Mesenchymal stem cell (in vitro differentiated cells and primary cell): ENCODE measurements at regions not wholly inside any gene's neighbourhood (a gene's known extent, or its start where the extent isn't known, plus 50 kb on each side); places are given as distances from the start of the nearest gene placed in this dataset.

Source experiments
- DNase-seq: peaks from one replicate; pipeline ENCODE4 v3.0.0-alpha.2; 2013
- H2AFZ ChIP-seq: one replicate; pipeline ENCODE4 v1.6.1; 2013; ENCODE audit warnings: low read depth, mild to moderate bottlenecking, control low read depth, inconsistent platforms, low read length, moderate library complexity
- H2AK5ac ChIP-seq: 2 replicates; pipeline ENCODE4 v1.6.1; 2013; ENCODE audit warnings: low read length, moderate library complexity, mild to moderate bottlenecking, inconsistent platforms; ENCODE audit not compliant: severe bottlenecking
- H2BK120ac ChIP-seq: one replicate; pipeline ENCODE4 v1.6.1; 2013; ENCODE audit warnings: low read depth, mild to moderate bottlenecking, inconsistent platforms, low read length, moderate library complexity
- H2BK12ac ChIP-seq, 2 experiments: one replicate each; pipeline ENCODE4 v1.6.1; 2013; ENCODE audit warnings: inconsistent platforms in 2 of 2, low read length in 2 of 2, mild to moderate bottlenecking in 2 of 2, moderate library complexity in 2 of 2, control low read depth in 1 of 2
- H2BK15ac ChIP-seq: one replicate; pipeline ENCODE4 v1.6.1; 2013; ENCODE audit warnings: mild to moderate bottlenecking, low read depth, inconsistent platforms; ENCODE audit not compliant: poor library complexity, severe bottlenecking
- H2BK5ac ChIP-seq: 2 replicates; pipeline ENCODE4 v1.6.1; 2013; ENCODE audit warnings: low read depth, mild to moderate bottlenecking, low read length, control low read depth, inconsistent platforms; ENCODE audit not compliant: poor library complexity, severe bottlenecking
- H3K14ac ChIP-seq, 2 experiments: one replicate each; pipeline ENCODE4 v1.6.1; 2013; ENCODE audit warnings: inconsistent platforms in 2 of 2, low read length in 2 of 2, control low read depth in 1 of 2, mild to moderate bottlenecking in 1 of 2, moderate library complexity in 1 of 2
- H3K18ac ChIP-seq, 2 experiments: one replicate each; pipeline ENCODE4 v1.6.1; 2013; ENCODE audit warnings: inconsistent platforms in 2 of 2, low read length in 2 of 2, control low read depth in 1 of 2, low read depth in 1 of 2, mild to moderate bottlenecking in 1 of 2
- H3K23ac ChIP-seq, 2 experiments: one replicate each; pipeline ENCODE4 v1.6.1; 2013; ENCODE audit warnings: inconsistent platforms in 2 of 2, low read length in 2 of 2, mild to moderate bottlenecking in 2 of 2, moderate library complexity in 2 of 2, control low read depth in 1 of 2
- H3K27ac ChIP-seq: 2 replicates; pipeline ENCODE4 v1.5.1; 2013; ENCODE audit warnings: mild to moderate bottlenecking, moderate library complexity, low read length, control low read depth, inconsistent platforms; ENCODE audit not compliant: poor library complexity, severe bottlenecking
- H3K27me3 ChIP-seq, 2 experiments: 2 replicates each; pipeline versions ENCODE4 v1.6.1 to v1.7.0; 2013; ENCODE audit warnings: low read length in 2 of 2, mild to moderate bottlenecking in 2 of 2, moderate library complexity in 2 of 2, control low read depth in 1 of 2, inconsistent platforms in 1 of 2; ENCODE audit not compliant: control insufficient read depth in 1 of 2, insufficient read depth in 1 of 2
- H3K36me3 ChIP-seq, 2 experiments: 2 replicates each; pipeline versions ENCODE4 v1.6.1 to v1.7.0; 2013; ENCODE audit warnings: low read length in 2 of 2, control low read depth in 1 of 2, inconsistent platforms in 1 of 2, low read depth in 1 of 2, mild to moderate bottlenecking in 1 of 2; ENCODE audit not compliant: insufficient read depth in 2 of 2, control insufficient read depth in 1 of 2
- H3K4ac ChIP-seq, 2 experiments: one replicate each; pipeline ENCODE4 v1.6.1; 2013; ENCODE audit warnings: inconsistent platforms in 2 of 2, low read length in 2 of 2, mild to moderate bottlenecking in 2 of 2, moderate library complexity in 2 of 2, control low read depth in 1 of 2, low read depth in 1 of 2
- H3K4me1 ChIP-seq: 2 replicates; pipeline ENCODE4 v1.6.1; 2013; ENCODE audit warnings: low read depth, low read length, control low read depth; ENCODE audit not compliant: control insufficient read depth, insufficient read depth
- H3K4me2 ChIP-seq: 2 replicates; pipeline ENCODE4 v1.6.1; 2013; ENCODE audit warnings: low read length, mild to moderate bottlenecking, inconsistent platforms; ENCODE audit not compliant: poor library complexity, severe bottlenecking
- H3K4me3 ChIP-seq, 2 experiments: 2 replicates each; pipeline versions ENCODE4 v1.5.1 to v1.7.0; 2013; ENCODE audit warnings: low read length in 2 of 2, mild to moderate bottlenecking in 2 of 2, control low read depth in 1 of 2, low read depth in 1 of 2; ENCODE audit not compliant: insufficient read depth in 1 of 2
- H3K79me1 ChIP-seq: replicated peaks from 2 replicates; pipeline ENCODE4 v1.6.1; 2013; ENCODE audit warnings: mild to moderate bottlenecking, control low read depth, low read length, inconsistent platforms; ENCODE audit not compliant: poor library complexity, severe bottlenecking
- H3K9ac ChIP-seq: 2 replicates; pipeline ENCODE4 v1.7.0; 2013; ENCODE audit warnings: mild to moderate bottlenecking, low read length, moderate library complexity
- H3K9me3 ChIP-seq: 2 replicates; pipeline ENCODE4 v1.7.0; 2013; ENCODE audit warnings: mild to moderate bottlenecking, low read length; ENCODE audit not compliant: control insufficient read depth
- H4K8ac ChIP-seq: one replicate; pipeline ENCODE4 v1.6.1; 2013; ENCODE audit warnings: inconsistent platforms, mild to moderate bottlenecking, low read length, moderate library complexity
- H4K91ac ChIP-seq: one replicate; pipeline ENCODE4 v1.6.1; 2013; ENCODE audit warnings: mild to moderate bottlenecking, low read length, inconsistent platforms
- WGBS: methylation state at CpG from one replicate; pipeline ENCODE4 v1.1.7; 2013; ENCODE audit warnings: mixed read lengths; 5-methylcytosine and 5-hydroxymethylcytosine counted together

DNA sequence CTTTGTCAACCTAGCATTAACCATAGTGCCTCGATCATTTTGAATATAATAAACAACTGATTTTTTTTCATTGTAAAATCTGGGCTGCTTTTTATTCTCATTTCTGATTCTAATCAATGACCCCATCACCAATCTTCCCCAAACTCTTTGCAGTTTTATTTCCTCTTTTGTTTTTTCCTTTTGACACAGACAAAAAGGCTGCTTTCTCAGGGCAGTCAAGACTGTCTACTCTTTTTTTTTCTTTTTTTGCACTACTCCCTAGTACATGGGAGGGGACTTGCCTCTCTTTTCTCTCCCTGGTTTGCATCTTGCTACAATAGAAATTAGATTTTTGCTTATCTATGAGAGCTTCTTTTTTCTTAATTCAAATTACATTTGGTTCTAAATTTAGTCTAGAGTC lies 987.9 kb downstream of the ADGRL2 start:
- H3K27me3 ChIP-seq = no peaks in the 10 kb centered on the region
- H3K4me3 ChIP-seq = no peak overlapping the region
- H3K18ac ChIP-seq = no peak overlapping the region
- H3K4me2 ChIP-seq = no peak overlapping the region
- H3K9ac ChIP-seq = no peak overlapping the region
- no peak overlapping the region for H2BK15ac ChIP-seq
- no peak overlapping the region for H3K4ac ChIP-seq
- no peak overlapping the region for H4K91ac ChIP-seq
- H3K14ac ChIP-seq = no peak overlapping the region
- H3K23ac ChIP-seq = no peak overlapping the region
- peaks cover 10% of the 10 kb centered on the region for H3K9me3 ChIP-seq
- no peak overlapping the region for H4K8ac ChIP-seq
- H3K4me1 ChIP-seq = no peaks in the 10 kb centered on the region
- no peaks in the 10 kb centered on the region for H3K79me1 ChIP-seq
- H2AK5ac ChIP-seq = no peak overlapping the region
- no peak overlapping the region for H3K27ac ChIP-seq
- no peak overlapping the region for H2BK5ac ChIP-seq
- H2BK12ac ChIP-seq = no peak overlapping the region
- DNase-seq = no peak
- 100% methylated on average over 1 of the region's 1 CpG for WGBS
- H2BK120ac ChIP-seq = no peak overlapping the region
- H3K36me3 ChIP-seq = no peaks in the 10 kb centered on the region
- no peak overlapping the region for H2AFZ ChIP-seq

DNA sequence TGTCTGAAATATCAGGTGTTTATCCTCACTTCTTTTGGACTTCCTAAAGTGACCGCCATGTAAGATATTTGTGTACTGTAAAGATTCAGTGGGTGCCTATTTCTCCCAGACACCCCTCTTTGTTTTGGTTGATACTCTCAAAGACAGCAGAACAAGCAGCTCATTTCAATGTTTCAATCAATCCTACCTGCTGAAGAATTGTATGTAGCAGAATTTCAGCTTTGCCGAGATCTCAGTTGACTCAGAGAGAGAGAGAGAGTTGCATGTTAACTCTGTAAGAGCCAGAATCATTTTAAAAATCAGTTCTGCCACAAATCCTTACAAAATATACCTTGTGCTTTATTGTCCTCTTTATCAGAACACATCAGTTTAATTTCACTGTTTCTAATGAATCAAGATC lies 987.3 kb downstream of the ADGRL2 start:
- Histone ChIP-seq H2BK12ac (no peak overlapping the region), H3K4me1 (no peaks in the 10 kb centered on the region)

DNA sequence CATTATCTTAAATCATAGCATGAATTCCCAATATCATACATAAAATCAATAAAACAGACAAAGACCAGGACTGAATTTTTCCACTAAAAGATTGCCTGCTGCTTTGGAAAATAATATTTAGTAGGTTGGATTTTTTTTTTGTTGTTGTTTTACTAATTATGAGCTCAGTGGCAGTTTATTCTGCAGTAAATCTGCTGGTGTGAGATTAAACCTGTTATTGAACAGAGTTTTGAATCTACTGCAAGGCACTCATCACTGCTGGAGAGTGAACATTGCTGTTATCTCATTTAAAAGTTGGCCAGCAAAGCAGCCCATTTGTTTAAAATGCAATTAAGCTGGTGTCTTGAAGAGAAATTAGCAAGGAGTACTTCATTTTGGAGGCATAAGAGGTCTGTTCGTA lies 986.1 kb downstream of the ADGRL2 start:
- no peak for DNase-seq
- no peak overlapping the region for H3K9ac ChIP-seq
- H4K8ac ChIP-seq = no peak overlapping the region
- H3K9me3 ChIP-seq = peaks cover 10% of the 10 kb centered on the region
- no peak overlapping the region for H2AFZ ChIP-seq
- H3K4me3 ChIP-seq = no peak overlapping the region
- no peak overlapping the region for H3K18ac ChIP-seq
- WGBS = 91% methylated on average over 1 of the region's 1 CpG
- H4K91ac ChIP-seq = no peak overlapping the region
- H3K14ac ChIP-seq = no peak overlapping the region
- H3K4ac ChIP-seq = no peak overlapping the region
- H3K27ac ChIP-seq = no peak overlapping the region
- H3K79me1 ChIP-seq = no peaks in the 10 kb centered on the region
- H2BK12ac ChIP-seq = no peak overlapping the region
- H2AK5ac ChIP-seq = no peak overlapping the region
- no peak overlapping the region for H3K23ac ChIP-seq
- H2BK5ac ChIP-seq = no peak overlapping the region
- no peak overlapping the region for H2BK15ac ChIP-seq
- no peaks in the 10 kb centered on the region for H3K36me3 ChIP-seq
- no peak overlapping the region for H2BK120ac ChIP-seq
- H3K27me3 ChIP-seq = no peaks in the 10 kb centered on the region
- no peaks in the 10 kb centered on the region for H3K4me1 ChIP-seq
- H3K4me2 ChIP-seq = no peak overlapping the region

More for the DNA sequence above, 987.3 kb downstream of the ADGRL2 start:
- H4K8ac ChIP-seq = no peak overlapping the region
- H3K4ac ChIP-seq = no peak overlapping the region
- H2AK5ac ChIP-seq = no peak overlapping the region
- no peak overlapping the region for H2AFZ ChIP-seq
- H2BK15ac ChIP-seq = no peak overlapping the region
- H3K27ac ChIP-seq = no peak overlapping the region
- no peak overlapping the region for H2BK5ac ChIP-seq
- H3K23ac ChIP-seq = no peak overlapping the region
- H3K14ac ChIP-seq = no peak overlapping the region
- no peak overlapping the region for H4K91ac ChIP-seq
- H3K9ac ChIP-seq = no peak overlapping the region
- peaks cover 10% of the 10 kb centered on the region for H3K9me3 ChIP-seq
- WGBS = 100% methylated on average over 1 of the region's 2 CpGs
- no peak overlapping the region for H3K4me3 ChIP-seq
- H3K18ac ChIP-seq = no peak overlapping the region
- no peaks in the 10 kb centered on the region for H3K27me3 ChIP-seq
- no peak overlapping the region for H3K4me2 ChIP-seq
- H3K36me3 ChIP-seq = no peaks in the 10 kb centered on the region
- no peak for DNase-seq
- H2BK120ac ChIP-seq = no peak overlapping the region
- H3K79me1 ChIP-seq = no peaks in the 10 kb centered on the region

DNA sequence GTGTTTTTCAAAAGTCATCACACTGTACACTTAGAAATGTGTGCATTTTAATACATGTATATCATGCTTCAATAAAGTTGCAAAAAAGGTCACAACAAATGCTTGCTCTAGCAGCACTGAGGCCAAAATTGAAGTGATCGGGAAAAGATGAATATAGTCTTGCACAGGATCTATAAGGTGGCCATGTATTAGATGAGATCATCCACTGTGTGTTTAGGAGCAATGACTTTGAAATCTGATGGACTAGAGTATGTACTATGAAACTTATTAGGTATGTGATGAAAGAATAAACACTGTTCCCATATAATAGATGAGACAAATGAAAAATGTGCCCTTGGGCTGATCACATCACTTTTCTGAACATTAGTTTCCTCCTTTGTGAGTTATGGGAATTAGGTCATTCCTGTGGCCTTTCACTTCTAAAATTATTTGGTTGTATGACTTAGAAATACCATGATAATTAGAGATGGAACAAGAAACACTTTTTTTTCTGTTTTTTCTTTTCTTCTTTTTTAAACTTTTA lies 984.6 kb downstream of the ADGRL2 start:
- H3K9ac ChIP-seq = no peak overlapping the region
- no peak overlapping the region for H3K4ac ChIP-seq
- no peak overlapping the region for H3K18ac ChIP-seq
- H3K79me1 ChIP-seq = no peaks in the 10 kb centered on the region
- H3K27ac ChIP-seq = no peak overlapping the region
- no peak overlapping the region for H3K14ac ChIP-seq
- H3K9me3 ChIP-seq = peaks cover 2% of the 10 kb centered on the region
- H2BK12ac ChIP-seq = no peak overlapping the region
- H4K91ac ChIP-seq = no peak overlapping the region
- no peaks in the 10 kb centered on the region for H3K36me3 ChIP-seq
- H2BK5ac ChIP-seq = no peak overlapping the region
- H2BK15ac ChIP-seq = no peak overlapping the region
- H3K23ac ChIP-seq = no peak overlapping the region
- no peaks in the 10 kb centered on the region for H3K4me1 ChIP-seq
- no peak overlapping the region for H3K4me2 ChIP-seq
- no peak for DNase-seq
- no peak overlapping the region for H4K8ac ChIP-seq
- WGBS = 98% methylated on average over 1 of the region's 1 CpG
- H2AK5ac ChIP-seq = no peak overlapping the region
- H2AFZ ChIP-seq = no peak overlapping the region
- no peak overlapping the region for H3K4me3 ChIP-seq
- no peak overlapping the region for H2BK120ac ChIP-seq
- H3K27me3 ChIP-seq = no peaks in the 10 kb centered on the region
